HEK293 (cell line): ENCODE measurements at regions not wholly inside any gene's neighbourhood (a gene's known extent, or its start where the extent isn't known, plus 50 kb on each side); places are given as distances from the start of the nearest gene placed in this dataset.

Experiments
- CTCF ChIA-PET: fragments of 350-600 bp; formaldehyde crosslinking; extraction: SDS; loops from one replicate; lab custom pipeline; 2021; ENCODE audit warnings: antibody characterized with exemption; lab: Yijun Ruan, JAX
- POLR2A ChIA-PET: fragments of 300-600 bp; formaldehyde crosslinking; extraction: SDS; loops from one replicate; lab custom pipeline; 2020; ENCODE audit warnings: antibody characterized with exemption, inconsistent platforms; lab: Yijun Ruan, JAX
- H3K27ac ChIP-seq: fragments of 200-500 bp; sonication (Bioruptor generic); 2 replicates; pipeline ENCODE4 v1.5.1; 2014; ENCODE audit warnings: low read depth, low read length, control low read depth, inconsistent platforms; ENCODE audit errors: extremely low read depth
- H3K36me3 ChIP-seq, 2 experiments: fragments of 200-500 bp in 1 of 2; sonication (Bioruptor generic) in 1 of 2; 1 replicate in 1 of 2; 2 replicates in 1 of 2; pipeline ENCODE4 v1.5.1; 2014 to 2017; ENCODE audit warnings: inconsistent platforms in 2 of 2, low read length in 2 of 2; ENCODE audit not compliant: control insufficient read depth in 2 of 2, insufficient read depth in 1 of 2
- H3K4me1 ChIP-seq: fragments of 200-500 bp; sonication (Bioruptor generic); 2 replicates; pipeline ENCODE4 v1.5.1; 2014; ENCODE audit warnings: mild to moderate bottlenecking, low read length, inconsistent platforms; ENCODE audit not compliant: control insufficient read depth, insufficient read depth
- H3K4me3 ChIP-seq: 2 replicates; pipeline ENCODE4 v1.5.1; 2011; ENCODE audit warnings: low read depth, mild to moderate bottlenecking, control low read depth, low read length, moderate library complexity
- H3K9me3 ChIP-seq: fragments of 200-500 bp; sonication (Bioruptor generic); 2 replicates; pipeline ENCODE4 v1.5.1; 2014; ENCODE audit warnings: low read depth, low read length, inconsistent platforms; ENCODE audit not compliant: control insufficient read depth, insufficient read depth
- EGR2 ChIP-seq: fragments of 450-650 bp; formaldehyde crosslinking; IDR thresholded peaks from 2 replicates; pipeline ENCODE4 v1.5.1; 2016; ENCODE audit warnings: low read depth, missing biosample characterization, missing genetic modification characterization
- GLI4 ChIP-seq: fragments of 450-650 bp; formaldehyde crosslinking; IDR thresholded peaks from 2 replicates; pipeline ENCODE4 v1.5.1; 2016; ENCODE audit warnings: missing biosample characterization, missing genetic modification characterization
- HOXA7 ChIP-seq: sonication (generic); formaldehyde crosslinking; IDR thresholded peaks from 2 replicates; pipeline ENCODE4 v1.8.1; 2022; ENCODE audit warnings: missing genetic modification reagents, borderline replicate concordance
- RBAK ChIP-seq: fragments of 450-650 bp; formaldehyde crosslinking; IDR thresholded peaks from 2 replicates; pipeline ENCODE4 v1.5.1; 2016; ENCODE audit warnings: missing biosample characterization, missing genetic modification characterization
- TRIM28 ChIP-seq: IDR thresholded peaks from 2 replicates; pipeline ENCODE4 v1.6.1; 2011; ENCODE audit warnings: low read length, control low read depth, borderline replicate concordance
- ZBTB17 ChIP-seq: fragments of 450-650 bp; formaldehyde crosslinking; IDR thresholded peaks from 2 replicates; pipeline ENCODE4 v1.5.1; 2016; ENCODE audit warnings: missing biosample characterization, missing genetic modification characterization
- ZBTB20 ChIP-seq: fragments of 450-650 bp; formaldehyde crosslinking; IDR thresholded peaks from 2 replicates; pipeline ENCODE4 v1.5.1; 2016; ENCODE audit warnings: missing biosample characterization, missing genetic modification characterization
- ZBTB8A ChIP-seq: fragments of 450-650 bp; formaldehyde crosslinking; IDR thresholded peaks from 2 replicates; pipeline ENCODE4 v1.5.1; 2016; ENCODE audit warnings: missing biosample characterization, missing genetic modification characterization
- ZNF157 ChIP-seq: fragments of 450-650 bp; formaldehyde crosslinking; IDR thresholded peaks from 2 replicates; pipeline ENCODE4 v1.5.1; 2016; ENCODE audit warnings: missing biosample characterization, missing genetic modification characterization
- ZNF169 ChIP-seq: fragments of 450-650 bp; formaldehyde crosslinking; IDR thresholded peaks from 2 replicates; pipeline ENCODE4 v1.5.1; 2016; ENCODE audit warnings: missing biosample characterization, missing genetic modification characterization
- ZNF175 ChIP-seq: fragments of 450-650 bp; formaldehyde crosslinking; IDR thresholded peaks from 2 replicates; pipeline ENCODE4 v1.5.1; 2016; ENCODE audit warnings: missing biosample characterization, missing genetic modification characterization
- TF ChIP-seq, protein P1 (sequence below): fragments of 450-650 bp; formaldehyde crosslinking; IDR thresholded peaks from 2 replicates; pipeline ENCODE4 v1.5.1; 2017; ENCODE audit warnings: missing biosample characterization, missing genetic modification characterization
- TF ChIP-seq, protein P2 (sequence below): fragments of 450-650 bp; formaldehyde crosslinking; conservative IDR thresholded peaks from 2 replicates; pipeline ENCODE4 v1.5.1; 2016; ENCODE audit warnings: low read depth, missing biosample characterization, missing genetic modification characterization
- TF ChIP-seq, protein P3 (sequence below): fragments of 450-650 bp; formaldehyde crosslinking; IDR thresholded peaks from 2 replicates; pipeline ENCODE4 v1.5.1; 2016; ENCODE audit warnings: missing biosample characterization, missing genetic modification characterization
- TF ChIP-seq, protein P4 (sequence below): fragments of 450-650 bp; formaldehyde crosslinking; conservative IDR thresholded peaks from 2 replicates; pipeline ENCODE4 v1.5.1; 2016; ENCODE audit warnings: low read depth, missing biosample characterization, missing genetic modification characterization

DNA sequence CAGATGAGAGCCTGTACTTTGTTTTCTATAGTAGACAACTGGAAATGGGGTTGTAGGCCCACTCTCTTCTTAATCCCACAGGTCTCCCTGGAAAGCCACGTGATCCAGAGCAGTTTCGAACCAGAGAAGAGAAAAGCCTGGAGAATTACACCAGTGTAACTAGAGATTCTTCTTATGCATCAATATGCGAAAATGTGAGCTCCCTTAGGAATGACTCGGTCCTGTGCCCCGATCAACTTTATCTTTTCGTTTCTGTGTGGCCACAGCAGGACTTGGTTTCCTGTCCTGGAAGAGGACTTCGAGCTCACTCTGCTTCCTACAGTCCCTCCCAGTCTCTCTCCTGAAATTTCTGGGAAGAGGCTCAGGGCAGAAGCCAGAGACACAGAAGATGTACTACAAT is 73.8 kb upstream of the TPM1 start (continued):
- TF ChIP-seq, protein P1, sequence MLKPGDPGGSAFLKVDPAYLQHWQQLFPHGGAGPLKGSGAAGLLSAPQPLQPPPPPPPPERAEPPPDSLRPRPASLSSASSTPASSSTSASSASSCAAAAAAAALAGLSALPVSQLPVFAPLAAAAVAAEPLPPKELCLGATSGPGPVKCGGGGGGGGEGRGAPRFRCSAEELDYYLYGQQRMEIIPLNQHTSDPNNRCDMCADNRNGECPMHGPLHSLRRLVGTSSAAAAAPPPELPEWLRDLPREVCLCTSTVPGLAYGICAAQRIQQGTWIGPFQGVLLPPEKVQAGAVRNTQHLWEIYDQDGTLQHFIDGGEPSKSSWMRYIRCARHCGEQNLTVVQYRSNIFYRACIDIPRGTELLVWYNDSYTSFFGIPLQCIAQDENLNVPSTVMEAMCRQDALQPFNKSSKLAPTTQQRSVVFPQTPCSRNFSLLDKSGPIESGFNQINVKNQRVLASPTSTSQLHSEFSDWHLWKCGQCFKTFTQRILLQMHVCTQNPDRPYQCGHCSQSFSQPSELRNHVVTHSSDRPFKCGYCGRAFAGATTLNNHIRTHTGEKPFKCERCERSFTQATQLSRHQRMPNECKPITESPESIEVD (tag by site-specific recombination), result no peak
- TF ChIP-seq, protein P2, sequence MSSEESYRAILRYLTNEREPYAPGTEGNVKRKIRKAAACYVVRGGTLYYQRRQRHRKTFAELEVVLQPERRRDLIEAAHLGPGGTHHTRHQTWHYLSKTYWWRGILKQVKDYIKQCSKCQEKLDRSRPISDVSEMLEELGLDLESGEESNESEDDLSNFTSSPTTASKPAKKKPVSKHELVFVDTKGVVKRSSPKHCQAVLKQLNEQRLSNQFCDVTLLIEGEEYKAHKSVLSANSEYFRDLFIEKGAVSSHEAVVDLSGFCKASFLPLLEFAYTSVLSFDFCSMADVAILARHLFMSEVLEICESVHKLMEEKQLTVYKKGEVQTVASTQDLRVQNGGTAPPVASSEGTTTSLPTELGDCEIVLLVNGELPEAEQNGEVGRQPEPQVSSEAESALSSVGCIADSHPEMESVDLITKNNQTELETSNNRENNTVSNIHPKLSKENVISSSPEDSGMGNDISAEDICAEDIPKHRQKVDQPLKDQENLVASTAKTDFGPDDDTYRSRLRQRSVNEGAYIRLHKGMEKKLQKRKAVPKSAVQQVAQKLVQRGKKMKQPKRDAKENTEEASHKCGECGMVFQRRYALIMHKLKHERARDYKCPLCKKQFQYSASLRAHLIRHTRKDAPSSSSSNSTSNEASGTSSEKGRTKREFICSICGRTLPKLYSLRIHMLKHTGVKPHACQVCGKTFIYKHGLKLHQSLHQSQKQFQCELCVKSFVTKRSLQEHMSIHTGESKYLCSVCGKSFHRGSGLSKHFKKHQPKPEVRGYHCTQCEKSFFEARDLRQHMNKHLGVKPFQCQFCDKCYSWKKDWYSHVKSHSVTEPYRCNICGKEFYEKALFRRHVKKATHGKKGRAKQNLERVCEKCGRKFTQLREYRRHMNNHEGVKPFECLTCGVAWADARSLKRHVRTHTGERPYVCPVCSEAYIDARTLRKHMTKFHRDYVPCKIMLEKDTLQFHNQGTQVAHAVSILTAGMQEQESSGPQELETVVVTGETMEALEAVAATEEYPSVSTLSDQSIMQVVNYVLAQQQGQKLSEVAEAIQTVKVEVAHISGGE (tag by site-specific recombination), result no peak
- TF ChIP-seq RBAK (tag by site-specific recombination) (no peak), GLI4 (tag by site-specific recombination) (no peak), HOXA7 (CRISPR knock-in tag) (no peak), ZNF169 (tag by site-specific recombination) (no peak), ZNF175 (tag by site-specific recombination) (no peak)
- TF ChIP-seq, protein P3, sequence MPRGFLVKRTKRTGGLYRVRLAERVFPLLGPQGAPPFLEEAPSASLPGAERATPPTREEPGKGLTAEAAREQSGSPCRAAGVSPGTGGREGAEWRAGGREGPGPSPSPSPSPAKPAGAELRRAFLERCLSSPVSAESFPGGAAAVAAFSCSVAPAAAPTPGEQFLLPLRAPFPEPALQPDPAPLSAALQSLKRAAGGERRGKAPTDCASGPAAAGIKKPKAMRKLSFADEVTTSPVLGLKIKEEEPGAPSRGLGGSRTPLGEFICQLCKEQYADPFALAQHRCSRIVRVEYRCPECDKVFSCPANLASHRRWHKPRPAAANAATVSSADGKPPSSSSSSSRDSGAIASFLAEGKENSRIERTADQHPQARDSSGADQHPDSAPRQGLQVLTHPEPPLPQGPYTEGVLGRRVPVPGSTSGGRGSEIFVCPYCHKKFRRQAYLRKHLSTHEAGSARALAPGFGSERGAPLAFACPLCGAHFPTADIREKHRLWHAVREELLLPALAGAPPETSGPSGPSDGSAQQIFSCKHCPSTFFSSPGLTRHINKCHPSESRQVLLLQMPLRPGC (tag by site-specific recombination), result no peak
- TF ChIP-seq, protein P4, sequence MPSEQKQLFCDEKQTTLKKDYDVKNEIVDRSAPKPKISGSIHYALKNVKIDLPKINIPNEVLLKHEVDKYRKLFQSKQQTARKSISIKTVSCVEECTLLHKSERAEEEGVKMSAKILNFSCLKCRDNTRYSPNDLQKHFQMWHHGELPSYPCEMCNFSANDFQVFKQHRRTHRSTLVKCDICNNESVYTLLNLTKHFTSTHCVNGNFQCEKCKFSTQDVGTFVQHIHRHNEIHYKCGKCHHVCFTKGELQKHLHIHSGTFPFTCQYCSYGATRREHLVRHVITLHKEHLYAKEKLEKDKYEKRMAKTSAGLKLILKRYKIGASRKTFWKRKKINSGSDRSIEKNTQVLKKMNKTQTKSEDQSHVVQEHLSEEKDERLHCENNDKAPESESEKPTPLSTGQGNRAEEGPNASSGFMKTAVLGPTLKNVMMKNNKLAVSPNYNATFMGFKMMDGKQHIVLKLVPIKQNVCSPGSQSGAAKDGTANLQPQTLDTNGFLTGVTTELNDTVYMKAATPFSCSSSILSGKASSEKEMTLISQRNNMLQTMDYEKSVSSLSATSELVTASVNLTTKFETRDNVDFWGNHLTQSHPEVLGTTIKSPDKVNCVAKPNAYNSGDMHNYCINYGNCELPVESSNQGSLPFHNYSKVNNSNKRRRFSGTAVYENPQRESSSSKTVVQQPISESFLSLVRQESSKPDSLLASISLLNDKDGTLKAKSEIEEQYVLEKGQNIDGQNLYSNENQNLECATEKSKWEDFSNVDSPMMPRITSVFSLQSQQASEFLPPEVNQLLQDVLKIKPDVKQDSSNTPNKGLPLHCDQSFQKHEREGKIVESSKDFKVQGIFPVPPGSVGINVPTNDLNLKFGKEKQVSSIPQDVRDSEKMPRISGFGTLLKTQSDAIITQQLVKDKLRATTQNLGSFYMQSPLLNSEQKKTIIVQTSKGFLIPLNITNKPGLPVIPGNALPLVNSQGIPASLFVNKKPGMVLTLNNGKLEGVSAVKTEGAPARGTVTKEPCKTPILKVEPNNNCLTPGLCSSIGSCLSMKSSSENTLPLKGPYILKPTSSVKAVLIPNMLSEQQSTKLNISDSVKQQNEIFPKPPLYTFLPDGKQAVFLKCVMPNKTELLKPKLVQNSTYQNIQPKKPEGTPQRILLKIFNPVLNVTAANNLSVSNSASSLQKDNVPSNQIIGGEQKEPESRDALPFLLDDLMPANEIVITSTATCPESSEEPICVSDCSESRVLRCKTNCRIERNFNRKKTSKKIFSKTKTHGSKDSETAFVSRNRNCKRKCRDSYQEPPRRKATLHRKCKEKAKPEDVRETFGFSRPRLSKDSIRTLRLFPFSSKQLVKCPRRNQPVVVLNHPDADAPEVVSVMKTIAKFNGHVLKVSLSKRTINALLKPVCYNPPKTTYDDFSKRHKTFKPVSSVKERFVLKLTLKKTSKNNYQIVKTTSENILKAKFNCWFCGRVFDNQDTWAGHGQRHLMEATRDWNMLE, result no peak

DNA sequence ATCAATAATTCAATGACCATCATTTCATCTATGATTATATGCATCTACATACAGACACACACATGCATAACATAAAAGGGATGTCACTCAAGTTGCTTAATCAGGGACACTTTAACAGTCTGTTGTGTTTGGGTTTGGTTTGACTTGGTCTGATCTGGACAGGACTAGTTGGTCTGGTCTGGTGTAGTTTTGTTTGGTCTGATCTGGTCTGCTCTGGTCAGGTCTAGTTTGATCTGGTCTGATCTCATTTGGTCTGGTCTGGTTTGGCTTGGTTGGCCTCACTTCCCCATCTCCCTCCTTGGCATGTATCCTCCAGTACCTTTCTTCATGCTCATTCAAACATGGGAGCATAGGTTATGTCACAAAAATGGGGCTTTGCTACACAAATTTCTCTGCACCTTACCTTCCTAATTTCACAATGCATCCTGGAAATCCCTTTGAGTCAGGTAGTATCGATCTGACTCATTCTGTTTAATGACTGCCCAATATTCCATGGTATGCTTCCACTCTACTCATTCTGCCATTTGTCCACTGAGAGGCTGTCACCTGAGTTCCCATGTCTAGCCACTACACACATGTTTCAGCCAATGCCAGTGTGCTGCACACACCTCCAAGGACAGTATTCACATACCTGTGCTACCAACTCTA is 73.0 kb upstream of the TPM1 start:
- Histone ChIP-seq H3K27ac (no peak overlapping the region), H3K9me3 (no peaks in the 10 kb centered on the region)
- peak; percentile 99 for TF ChIP-seq ZBTB17
- no peak for TF ChIP-seq ZNF157 (tag by site-specific recombination)
- no peak for TF ChIP-seq ZBTB8A (tag by site-specific recombination)
- no peak for TF ChIP-seq ZBTB20 (tag by site-specific recombination)
- TF ChIP-seq TRIM28, result no peak
- no peak for TF ChIP-seq EGR2 (tag by site-specific recombination)
- TF ChIP-seq, all 188 proteins: peak for 1
- Histone ChIP-seq H3K36me3 (no peaks in the 10 kb centered on the region), H3K4me3 (no peak overlapping the region), H3K4me1 (no peaks in the 10 kb centered on the region)
- CTCF ChIA-PET, result no interaction called here
- POLR2A ChIA-PET, result no interaction called here
